Panc1 (cell line): ENCODE measurements at regions not wholly inside any gene's neighbourhood (a gene's known extent, or its start where the extent isn't known, plus 50 kb on each side); places are given as distances from the start of the nearest gene placed in this dataset.

Experiments used
- ATAC-seq: fragments of 200-7000 bp; cut with Tn5 transposase; 2 replicates; pipeline ENCODE4 v1.9.1; 2020; ENCODE audit warnings: mild to moderate bottlenecking, moderate library complexity
- BruUV-seq: library from RNA; stranded (reverse); fragments of 400-500 nt; replicated peaks from 2 replicates; lab custom pipeline; 2021; lab: Mats Ljungman, UMichigan
- CTCF ChIA-PET: fragments of 300-600 bp; sonication (Branson Sonifier 250); formaldehyde crosslinking; loops from one replicate; lab custom pipeline; 2022; ENCODE audit warnings: antibody characterized with exemption; lab: Charles Lee
- POLR2A ChIA-PET: fragments of 300-600 bp; sonication (Branson Sonifier 250); formaldehyde crosslinking; loops from one replicate; lab custom pipeline; 2022; ENCODE audit warnings: antibody characterized with exemption; lab: Charles Lee
- DNase-seq: peaks from one replicate; pipeline ENCODE4 v3.0.0-alpha.2; 2010; ENCODE audit warnings: low read depth, low spot score
- H3K27ac ChIP-seq: 2 replicates; pipeline ENCODE4 v1.5.1; 2011; ENCODE audit warnings: mild to moderate bottlenecking, low read length, inconsistent platforms
- H3K27me3 ChIP-seq: fragments of 200-500 bp; sonication (Bioruptor generic); 2 replicates; pipeline ENCODE4 v1.6.0; 2014; ENCODE audit warnings: low read length, inconsistent platforms; ENCODE audit not compliant: control insufficient read depth, insufficient read depth
- H3K36me3 ChIP-seq: fragments of 200-500 bp; sonication (Bioruptor generic); 2 replicates; pipeline ENCODE4 v1.5.1; 2014; ENCODE audit warnings: inconsistent platforms, mild to moderate bottlenecking, low read length, moderate library complexity; ENCODE audit not compliant: control insufficient read depth, insufficient read depth
- H3K4me1 ChIP-seq: 2 replicates; pipeline ENCODE4 v1.5.1; 2011; ENCODE audit warnings: inconsistent platforms, mild to moderate bottlenecking, low read length, moderate library complexity; ENCODE audit not compliant: control insufficient read depth, insufficient read depth
- H3K4me3 ChIP-seq, 2 experiments: 2 replicates each; pipeline ENCODE4 v1.5.1; 2011 to 2012; ENCODE audit warnings: low read depth in 2 of 2, low read length in 2 of 2, mild to moderate bottlenecking in 2 of 2, inconsistent platforms in 1 of 2, moderate library complexity in 1 of 2
- H3K9me3 ChIP-seq: fragments of 200-500 bp; sonication (Bioruptor generic); 2 replicates; pipeline ENCODE4 v1.5.1; 2014; ENCODE audit warnings: low read depth, mild to moderate bottlenecking, inconsistent platforms, low read length, moderate library complexity; ENCODE audit not compliant: control insufficient read depth, insufficient read depth
- POLR2AphosphoS5 ChIP-seq: IDR thresholded peaks from 2 replicates; pipeline ENCODE4 v1.6.1; 2012; ENCODE audit warnings: mild to moderate bottlenecking, low read depth, low read length, moderate library complexity
- SIN3A ChIP-seq: IDR thresholded peaks from 2 replicates; pipeline ENCODE4 v1.6.1; 2012; ENCODE audit warnings: low read depth, mild to moderate bottlenecking, low read length, moderate library complexity, borderline replicate concordance; ENCODE audit not compliant: insufficient read depth
- TCF7L2 ChIP-seq: IDR thresholded peaks from 2 replicates; pipeline ENCODE4 v1.6.1; 2011; ENCODE audit warnings: mild to moderate bottlenecking, low read depth, low read length, inconsistent platforms
- in situ Hi-C: cut with HindIII; loops from 2 replicates; pipeline ENCODE4 v1.10.0; 2016; ENCODE audit warnings: low sequenced_read_pairs, low pct_unique_long_range_greater_than_20kb
- intact Hi-C: fragments of 100-400 bp; cut with micrococcal nuclease; formaldehyde crosslinking; loops from one replicate; pipeline ENCODE4 v1.10.0; 2022; ENCODE audit not compliant: unreplicated experiment
- TF ChIP-seq, protein P1 (sequence below), 2 experiments: IDR thresholded peaks; 2 replicates each; pipeline ENCODE4 v1.6.1; 2011 to 2012; ENCODE audit warnings: low read depth in 2 of 2, control low read depth in 1 of 2, low read length in 1 of 2, mild to moderate bottlenecking in 1 of 2, moderate library complexity in 1 of 2; ENCODE audit not compliant: insufficient read depth in 1 of 2
- TF ChIP-seq, protein P2 (sequence below): fragments of 450-650 bp; IDR thresholded peaks from 2 replicates; pipeline ENCODE4 v1.5.1; 2017; ENCODE audit warnings: mild to moderate bottlenecking

DNA sequence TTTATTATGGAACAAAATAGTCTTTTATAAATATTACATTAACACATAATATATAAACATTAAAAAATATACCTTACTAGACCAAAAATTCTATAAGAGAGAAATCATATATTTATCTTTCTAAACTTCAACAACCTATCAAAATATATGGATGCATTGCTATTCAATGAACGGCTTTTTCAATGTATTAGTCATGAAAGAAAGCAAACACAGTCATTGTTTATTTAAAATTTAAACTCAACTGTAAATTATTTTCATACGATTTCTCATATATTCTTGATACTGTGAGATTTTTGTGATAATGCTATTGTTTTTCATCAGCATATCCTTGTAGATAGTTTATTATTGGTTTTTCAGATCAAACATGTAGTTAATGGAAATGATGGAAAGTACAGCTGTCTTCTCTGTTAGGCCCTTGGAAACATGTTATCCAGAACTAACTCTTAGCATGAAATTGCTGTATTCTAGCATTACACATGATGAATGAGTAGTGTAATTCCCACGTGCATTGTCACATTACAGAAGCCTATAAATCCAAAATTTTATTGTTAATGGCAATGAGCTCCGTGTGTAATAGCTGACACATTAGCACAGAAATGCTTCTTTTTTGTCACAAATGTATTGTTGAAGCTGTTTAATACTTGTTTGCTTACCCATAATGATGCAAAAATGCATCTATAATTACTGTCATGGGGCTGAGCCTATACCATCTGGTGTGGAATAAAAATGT, 1639.9 kb downstream of the SLITRK5 start:
- no peak for ATAC-seq
- intact Hi-C loops, result no loop called here
- no peaks in the 10 kb centered on the region for H3K4me1 ChIP-seq
- ChIA-PET POLR2A (no interaction called here), CTCF (no interaction called here)
- no TSS peak for BruUV-seq
- no peak for DNase-seq
- H3K4me3 ChIP-seq, result no peak overlapping the region
- no peak overlapping the region for H3K27ac ChIP-seq
- no peaks in the 10 kb centered on the region for H3K27me3 ChIP-seq
- in situ Hi-C loops, result no loop called here
- no peak for TF ChIP-seq TCF7L2
- no peaks in the 10 kb centered on the region for H3K9me3 ChIP-seq
- H3K36me3 ChIP-seq, result no peaks in the 10 kb centered on the region

DNA sequence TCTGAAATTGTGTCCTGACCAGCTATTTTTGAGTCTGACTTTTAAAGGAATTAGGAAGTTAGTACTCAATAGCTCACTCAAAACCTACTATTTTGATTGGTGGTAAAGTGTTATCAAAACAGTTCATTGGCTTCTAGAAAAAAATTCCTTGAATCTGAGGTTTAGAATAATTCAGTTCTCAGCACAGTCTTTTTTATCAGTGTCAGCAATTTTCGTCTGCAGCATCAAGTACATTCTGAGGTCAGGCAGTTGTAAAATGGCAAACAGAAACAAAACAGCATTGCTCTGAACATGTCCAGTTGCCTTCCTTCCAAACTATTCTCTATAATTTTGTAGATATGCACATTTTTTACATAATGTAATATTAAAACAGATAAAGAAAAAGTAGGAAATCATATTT, 1644.1 kb downstream of the SLITRK5 start:
- intact Hi-C loops, result no loop called here
- Histone ChIP-seq H3K9me3 (no peaks in the 10 kb centered on the region), H3K36me3 (no peaks in the 10 kb centered on the region), H3K4me3 (no peak overlapping the region), H3K4me1 (no peaks in the 10 kb centered on the region), H3K27me3 (no peaks in the 10 kb centered on the region), H3K27ac (no peak overlapping the region)
- DNase-seq (no peak), ATAC-seq (no peak)
- BruUV-seq, result no TSS peak
- in situ Hi-C loops, result no loop called here
- POLR2A ChIA-PET, result no interaction called here
- TF ChIP-seq POLR2AphosphoS5 (no peak), TCF7L2 (no peak), SIN3A (no peak)
- TF ChIP-seq, protein P1, sequence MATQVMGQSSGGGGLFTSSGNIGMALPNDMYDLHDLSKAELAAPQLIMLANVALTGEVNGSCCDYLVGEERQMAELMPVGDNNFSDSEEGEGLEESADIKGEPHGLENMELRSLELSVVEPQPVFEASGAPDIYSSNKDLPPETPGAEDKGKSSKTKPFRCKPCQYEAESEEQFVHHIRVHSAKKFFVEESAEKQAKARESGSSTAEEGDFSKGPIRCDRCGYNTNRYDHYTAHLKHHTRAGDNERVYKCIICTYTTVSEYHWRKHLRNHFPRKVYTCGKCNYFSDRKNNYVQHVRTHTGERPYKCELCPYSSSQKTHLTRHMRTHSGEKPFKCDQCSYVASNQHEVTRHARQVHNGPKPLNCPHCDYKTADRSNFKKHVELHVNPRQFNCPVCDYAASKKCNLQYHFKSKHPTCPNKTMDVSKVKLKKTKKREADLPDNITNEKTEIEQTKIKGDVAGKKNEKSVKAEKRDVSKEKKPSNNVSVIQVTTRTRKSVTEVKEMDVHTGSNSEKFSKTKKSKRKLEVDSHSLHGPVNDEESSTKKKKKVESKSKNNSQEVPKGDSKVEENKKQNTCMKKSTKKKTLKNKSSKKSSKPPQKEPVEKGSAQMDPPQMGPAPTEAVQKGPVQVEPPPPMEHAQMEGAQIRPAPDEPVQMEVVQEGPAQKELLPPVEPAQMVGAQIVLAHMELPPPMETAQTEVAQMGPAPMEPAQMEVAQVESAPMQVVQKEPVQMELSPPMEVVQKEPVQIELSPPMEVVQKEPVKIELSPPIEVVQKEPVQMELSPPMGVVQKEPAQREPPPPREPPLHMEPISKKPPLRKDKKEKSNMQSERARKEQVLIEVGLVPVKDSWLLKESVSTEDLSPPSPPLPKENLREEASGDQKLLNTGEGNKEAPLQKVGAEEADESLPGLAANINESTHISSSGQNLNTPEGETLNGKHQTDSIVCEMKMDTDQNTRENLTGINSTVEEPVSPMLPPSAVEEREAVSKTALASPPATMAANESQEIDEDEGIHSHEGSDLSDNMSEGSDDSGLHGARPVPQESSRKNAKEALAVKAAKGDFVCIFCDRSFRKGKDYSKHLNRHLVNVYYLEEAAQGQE (IDR thresholded peaks at IDR 0.05; ENCODE audit: insufficient read depth in 1 of 2, low read depth in 2 of 2, low read length in 1 of 2), result no peak
- TF ChIP-seq, protein P2, sequence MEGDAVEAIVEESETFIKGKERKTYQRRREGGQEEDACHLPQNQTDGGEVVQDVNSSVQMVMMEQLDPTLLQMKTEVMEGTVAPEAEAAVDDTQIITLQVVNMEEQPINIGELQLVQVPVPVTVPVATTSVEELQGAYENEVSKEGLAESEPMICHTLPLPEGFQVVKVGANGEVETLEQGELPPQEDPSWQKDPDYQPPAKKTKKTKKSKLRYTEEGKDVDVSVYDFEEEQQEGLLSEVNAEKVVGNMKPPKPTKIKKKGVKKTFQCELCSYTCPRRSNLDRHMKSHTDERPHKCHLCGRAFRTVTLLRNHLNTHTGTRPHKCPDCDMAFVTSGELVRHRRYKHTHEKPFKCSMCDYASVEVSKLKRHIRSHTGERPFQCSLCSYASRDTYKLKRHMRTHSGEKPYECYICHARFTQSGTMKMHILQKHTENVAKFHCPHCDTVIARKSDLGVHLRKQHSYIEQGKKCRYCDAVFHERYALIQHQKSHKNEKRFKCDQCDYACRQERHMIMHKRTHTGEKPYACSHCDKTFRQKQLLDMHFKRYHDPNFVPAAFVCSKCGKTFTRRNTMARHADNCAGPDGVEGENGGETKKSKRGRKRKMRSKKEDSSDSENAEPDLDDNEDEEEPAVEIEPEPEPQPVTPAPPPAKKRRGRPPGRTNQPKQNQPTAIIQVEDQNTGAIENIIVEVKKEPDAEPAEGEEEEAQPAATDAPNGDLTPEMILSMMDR, result no peak
- CTCF ChIA-PET, result no interaction called here

DNA sequence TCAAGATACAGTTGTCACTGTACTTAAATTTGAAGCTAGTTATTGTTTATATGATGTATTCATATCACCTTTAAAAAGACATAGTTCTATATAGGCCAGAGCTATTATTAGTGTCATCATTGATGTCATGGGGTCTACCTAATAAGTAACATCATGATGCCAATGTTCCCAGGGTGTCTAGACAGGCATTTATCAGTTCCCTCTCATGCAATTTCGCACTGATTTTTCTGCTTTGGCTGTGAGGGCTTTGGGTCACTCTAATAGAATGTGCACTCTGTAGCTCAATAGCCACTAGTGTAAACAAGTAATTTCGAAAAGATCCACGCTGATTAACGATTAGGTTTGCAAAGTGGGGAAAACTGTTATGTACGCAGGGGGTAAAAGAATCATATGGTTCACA, 1651.3 kb downstream of the SLITRK5 start:
- in situ Hi-C loops, result no loop called here
- no peak for ATAC-seq

More for the DNA sequence above, 1651.3 kb downstream of the SLITRK5 start:
- DNase-seq, result no peak
- Histone ChIP-seq H3K27me3 (no peaks in the 10 kb centered on the region), H3K9me3 (no peaks in the 10 kb centered on the region), H3K27ac (no peak overlapping the region), H3K4me1 (no peaks in the 10 kb centered on the region), H3K4me3 (no peak overlapping the region), H3K36me3 (no peaks in the 10 kb centered on the region)
- POLR2A ChIA-PET, result no interaction called here
- intact Hi-C loops, result no loop called here
- BruUV-seq, result no TSS peak
- TF ChIP-seq SIN3A (no peak), POLR2AphosphoS5 (no peak), TCF7L2 (no peak)
- TF ChIP-seq, protein P2, result no peak
- TF ChIP-seq, protein P1 (IDR thresholded peaks at IDR 0.05; ENCODE audit: insufficient read depth in 1 of 2, low read depth in 2 of 2, low read length in 1 of 2), result no peak
- CTCF ChIA-PET, result no interaction called here
